ENCODE measurements at regions not wholly inside any gene's neighbourhood (a gene's known extent, or its start where the extent isn't known, plus 50 kb on each side); places are given as distances from the start of the nearest gene placed in this dataset.

DNA sequence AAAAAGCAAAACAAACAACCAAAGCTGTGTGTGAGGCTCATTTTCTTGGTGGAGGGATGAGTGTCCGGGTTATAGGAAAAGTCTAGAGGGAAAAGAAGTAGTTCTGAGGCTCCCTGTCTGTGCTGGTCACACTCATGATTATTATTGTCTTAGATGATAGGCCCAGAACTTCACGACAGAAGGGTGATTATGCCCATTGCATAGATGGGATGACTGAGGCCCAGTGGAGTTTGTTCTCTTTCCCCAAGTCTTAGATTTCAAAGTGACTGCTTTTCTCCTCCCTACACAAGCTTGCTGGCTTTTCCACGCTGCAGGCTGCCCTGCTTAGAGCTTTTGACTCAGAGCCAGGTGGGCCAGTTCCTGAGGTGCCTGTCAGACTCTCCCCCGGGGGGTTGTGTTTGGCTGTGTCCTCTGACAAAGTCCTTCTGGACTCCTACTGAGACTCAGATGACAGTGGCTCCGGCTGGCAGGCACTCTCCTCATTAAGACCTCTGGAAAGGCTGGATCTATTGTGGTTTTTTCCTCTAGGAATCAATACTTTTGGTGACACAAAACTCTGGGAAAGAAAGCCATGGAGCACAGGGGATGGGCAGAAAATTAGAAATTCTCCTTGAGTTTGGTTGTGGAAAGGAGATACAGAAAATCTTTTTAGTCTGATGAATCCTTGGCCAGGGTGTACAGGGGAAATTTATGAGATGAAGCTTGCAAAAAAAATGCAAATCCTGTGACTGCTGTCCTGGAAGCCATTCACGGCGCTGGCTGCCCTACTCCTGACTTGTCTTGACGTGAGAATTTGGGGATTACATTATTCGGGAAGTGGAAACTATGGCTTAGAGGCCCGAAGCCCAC is 120.9 kb downstream of the NSG2 start:
- TF ChIP-seq CTCF (IDR thresholded peaks at IDR 0.05) = no peak
- TF ChIP-seq POLR2AphosphoS5 (IDR thresholded peaks at IDR 0.05; ENCODE audit: insufficient read depth in 1 of 2, low read depth in 1 of 2) = no peak
